ENCODE measurements at regions not wholly inside any gene's neighbourhood (a gene's known extent, or its start where the extent isn't known, plus 50 kb on each side); places are given as distances from the start of the nearest gene placed in this dataset.
A peak's percentile ranks its signal among the peaks of the same experiment; 100 is the strongest.

GRCh38 chr5:143561219-143561618 is 157.7 kb upstream of the NR3C1 start:
- no peak for DNase-seq (ENCODE audit: low spot score)

DNA sequence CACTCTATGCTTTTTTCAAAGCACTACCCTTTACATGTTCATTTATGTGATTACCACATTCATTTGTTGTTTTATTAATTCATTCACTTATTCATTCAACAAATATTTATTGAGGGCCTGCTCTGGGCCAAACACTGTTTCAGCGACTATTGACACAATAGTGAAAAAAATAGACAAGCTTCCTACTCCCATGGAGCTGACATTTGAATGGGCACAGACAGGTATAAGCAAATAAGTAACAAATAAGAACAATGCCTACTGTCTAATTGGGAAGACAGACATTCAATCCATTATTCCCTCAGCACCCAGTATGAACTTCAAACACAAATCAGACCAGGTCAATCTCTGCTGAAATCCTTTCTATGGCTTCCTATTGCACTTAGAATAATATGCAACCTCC is 156.9 kb upstream of the NR3C1 start:
- no peak for DNase-seq (ENCODE audit: low spot score)

DNA sequence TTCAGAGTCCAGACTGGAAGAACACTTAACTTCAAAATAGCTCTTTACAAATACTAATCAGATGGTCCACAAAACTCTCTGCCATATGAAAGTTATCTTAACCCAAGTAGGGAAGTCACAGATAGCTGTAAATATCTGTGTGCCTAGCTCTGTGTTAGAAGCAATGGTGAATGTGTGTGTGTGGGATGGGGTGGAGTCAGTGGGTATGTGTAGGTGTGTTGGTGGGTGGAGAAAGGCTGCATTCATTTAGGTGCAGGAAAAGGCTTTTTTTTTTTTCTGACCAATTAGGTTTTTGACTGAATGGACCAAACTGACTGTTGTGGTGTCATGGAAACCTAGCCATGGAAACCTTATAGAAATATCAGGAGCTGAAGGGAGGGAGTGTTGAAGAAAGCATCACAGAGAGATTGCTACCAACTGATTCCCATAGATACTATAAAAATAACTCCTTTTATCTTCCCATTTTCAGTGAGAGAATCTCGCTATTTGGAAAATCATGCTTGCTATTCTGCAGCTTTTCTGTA is 156.2 kb upstream of the NR3C1 start:
- DNase-seq (ENCODE audit: low spot score): no peak

GRCh38 chr5:143558048-143558447 is 154.6 kb upstream of the NR3C1 start:
- DNase-seq (ENCODE audit: low spot score): no peak

- DNase-seq (ENCODE audit: low spot score): no peak
Measured at GRCh38 chr5:143557061-143557818, 153.8 kb upstream of the NR3C1 start.

DNA sequence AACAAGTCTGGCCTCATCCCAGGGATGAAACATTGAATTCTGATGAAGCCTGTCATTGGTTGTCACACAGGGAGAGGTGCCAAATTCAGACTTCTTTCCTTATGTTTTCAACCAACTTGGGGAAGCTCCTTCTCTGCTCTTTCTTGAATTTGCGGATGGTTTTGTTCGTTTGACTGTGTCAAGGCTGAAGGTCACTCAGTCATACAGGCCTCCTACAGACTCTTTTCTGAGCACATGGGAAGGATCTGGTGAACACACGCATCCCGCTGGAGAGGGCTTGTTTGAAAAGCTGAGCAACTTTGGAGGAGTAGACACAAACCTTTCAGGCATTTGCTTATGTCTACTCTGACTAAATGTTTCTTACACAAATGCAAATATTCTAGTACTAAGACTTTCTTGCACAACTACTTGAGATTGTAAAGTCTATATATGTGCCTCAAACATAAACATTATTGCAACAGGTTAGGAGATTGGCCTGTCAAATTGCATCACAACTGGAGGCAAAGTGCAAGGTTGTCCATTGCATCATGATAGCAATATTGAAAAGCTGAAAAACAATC is 151.5 kb upstream of the NR3C1 start:
- DNase-seq (ENCODE audit: low spot score): no peak

DNA sequence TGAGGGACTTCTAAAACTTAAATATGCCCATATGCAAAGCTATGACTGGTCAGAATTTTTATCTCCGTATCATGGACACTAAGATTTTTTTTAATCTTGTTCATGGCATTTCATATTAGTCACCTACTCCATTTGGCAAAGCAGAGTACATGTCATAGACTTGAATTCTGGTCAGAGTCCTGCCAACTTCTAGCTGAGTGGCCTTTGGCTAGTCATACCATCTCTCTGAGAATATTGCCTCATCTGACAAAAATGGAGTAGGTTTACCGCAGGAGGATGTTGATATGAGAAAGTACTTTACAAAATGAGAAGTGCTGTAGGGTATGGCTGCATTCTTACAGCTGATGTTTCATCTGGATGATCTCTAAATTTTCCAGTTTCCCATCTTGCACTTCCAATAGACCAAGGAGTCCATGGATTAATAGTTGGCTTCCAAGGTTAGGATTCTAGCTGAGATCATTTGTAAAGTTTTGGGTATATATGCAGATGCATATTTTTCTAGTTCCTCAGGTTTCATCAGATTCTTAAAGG is 150.8 kb upstream of the NR3C1 start:
- DNase-seq (ENCODE audit: low spot score): peak; percentile 75

DNA sequence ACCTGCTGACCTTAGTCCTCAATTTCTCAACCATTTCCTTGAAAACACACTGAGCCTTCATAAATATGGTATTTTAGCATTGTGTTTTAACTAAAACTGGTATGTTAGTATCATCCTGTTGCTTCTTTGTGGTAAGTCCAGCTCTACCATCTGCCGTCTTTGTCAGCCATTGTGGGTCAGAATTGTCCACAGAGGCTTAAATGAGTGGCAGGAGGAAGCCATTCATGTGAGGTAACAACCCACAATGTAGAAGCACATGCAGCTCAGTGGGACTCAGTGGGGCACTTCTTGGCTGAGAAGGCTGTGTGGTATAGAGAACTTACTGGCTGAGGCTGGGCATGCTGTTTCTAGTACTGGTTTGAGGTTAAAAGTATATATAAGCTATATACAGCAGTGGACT is 149.2 kb upstream of the NR3C1 start:
- DNase-seq (ENCODE audit: low spot score): no peak

GRCh38 chr5:143551820-143552251 is 148.3 kb upstream of the NR3C1 start:
- no peak for DNase-seq (ENCODE audit: low spot score)

DNA sequence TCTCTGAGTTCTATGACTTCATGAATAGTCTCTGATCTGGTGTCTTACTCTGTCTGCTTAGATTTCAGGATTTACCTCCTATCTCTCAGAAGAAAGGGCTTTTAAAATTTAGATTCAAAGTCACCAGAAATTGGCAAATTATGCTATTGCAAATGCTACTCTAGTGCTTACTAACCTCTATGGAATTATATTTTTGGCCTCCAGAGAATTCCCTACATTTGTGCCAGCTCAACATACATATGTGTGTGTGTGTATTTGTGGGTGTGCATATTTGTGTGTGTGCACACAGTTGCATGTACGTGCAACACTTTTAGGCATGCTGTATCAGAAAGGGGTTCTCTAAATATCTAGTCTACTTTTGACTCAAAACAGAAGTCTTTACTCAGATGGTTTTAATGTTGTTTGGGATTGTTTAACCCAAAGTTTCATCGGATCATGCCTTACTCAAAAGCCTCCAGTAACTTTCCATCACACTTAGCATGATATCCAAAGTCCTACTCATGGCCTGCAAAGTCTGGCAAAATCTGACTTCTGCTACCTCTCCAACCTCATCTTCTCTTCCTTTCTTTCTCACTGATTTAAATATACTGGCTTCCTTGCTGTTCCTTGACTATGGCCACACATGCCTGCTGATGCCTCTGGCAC is 147.6 kb upstream of the NR3C1 start:
- no peak for DNase-seq (ENCODE audit: low spot score)

DNA sequence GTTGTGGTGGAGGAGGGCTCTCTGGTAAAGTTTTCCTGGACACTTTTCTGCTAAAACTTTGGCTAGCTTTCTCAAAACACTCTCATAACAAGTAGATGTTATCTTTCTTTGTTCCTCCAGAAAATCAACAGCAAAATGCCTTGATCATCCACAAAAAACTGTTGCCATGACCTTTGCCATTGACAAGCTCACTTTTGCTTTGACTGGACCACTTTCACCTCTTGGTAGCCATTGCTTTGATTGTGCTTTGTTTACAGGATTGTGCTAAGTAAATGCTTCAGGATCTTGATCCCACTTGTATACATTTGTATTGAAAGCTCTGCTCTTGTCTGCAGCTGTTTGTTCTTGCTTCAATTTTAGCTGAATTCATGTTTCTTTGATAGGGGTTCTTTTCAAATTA is 143.9 kb upstream of the NR3C1 start:
- no peak for DNase-seq (ENCODE audit: low spot score)

DNA sequence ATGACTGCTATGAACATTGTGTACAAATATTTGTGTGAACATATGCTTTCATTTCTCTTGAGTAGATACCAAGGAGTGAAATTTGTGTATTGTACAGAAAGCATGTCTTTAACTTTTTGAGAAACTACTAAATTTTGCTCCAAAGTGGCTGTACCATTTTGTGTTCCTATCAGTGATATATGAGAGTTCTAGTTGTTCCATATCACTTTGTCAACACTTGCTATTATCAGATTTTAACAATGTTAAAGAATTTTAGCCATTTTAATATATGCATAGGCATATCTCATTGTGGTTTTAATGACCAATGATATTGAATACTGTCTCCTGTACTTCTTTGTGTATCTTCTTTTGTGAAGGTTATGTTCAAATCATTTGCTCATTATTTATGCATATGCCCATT is 142.9 kb upstream of the NR3C1 start:
- no peak for DNase-seq (ENCODE audit: low spot score)

GRCh38 chr5:143544606-143545005 is 141.1 kb upstream of the NR3C1 start:
- no peak for DNase-seq (ENCODE audit: low spot score)

- DNase-seq (ENCODE audit: low spot score): peak; percentile 54
Measured at GRCh38 chr5:143543358-143544255, 140.1 kb upstream of the NR3C1 start.

DNA sequence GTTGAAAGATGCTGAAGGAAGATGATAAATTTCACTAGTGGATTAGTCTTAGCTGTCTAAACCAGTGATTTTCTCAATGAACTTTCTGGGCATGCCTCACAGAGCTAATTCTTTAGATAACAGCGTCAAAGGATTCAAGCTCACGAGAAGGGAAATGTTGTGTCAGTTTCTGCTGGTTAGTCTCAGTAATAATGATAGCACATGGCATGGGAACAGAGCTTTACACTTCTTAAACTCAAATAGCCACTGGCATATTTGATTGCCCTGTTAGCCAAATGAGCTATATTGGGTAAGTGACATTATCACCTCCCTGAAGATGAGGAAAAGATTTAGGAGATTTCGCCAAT is 139.3 kb upstream of the NR3C1 start:
- DNase-seq (ENCODE audit: low spot score): no peak

GRCh38 chr5:143541943-143542797 is 138.7 kb upstream of the NR3C1 start:
- DNase-seq (ENCODE audit: low spot score): peak; percentile 39

GRCh38 chr5:143539742-143540141 is 136.3 kb upstream of the NR3C1 start:
- no peak for DNase-seq (ENCODE audit: low spot score)

GRCh38 chr5:143537056-143537455 is 133.6 kb upstream of the NR3C1 start:
- DNase-seq (ENCODE audit: low spot score): no peak

GRCh38 chr5:143536364-143536763 is 132.9 kb upstream of the NR3C1 start:
- DNase-seq (ENCODE audit: low spot score): peak; percentile 96

DNA sequence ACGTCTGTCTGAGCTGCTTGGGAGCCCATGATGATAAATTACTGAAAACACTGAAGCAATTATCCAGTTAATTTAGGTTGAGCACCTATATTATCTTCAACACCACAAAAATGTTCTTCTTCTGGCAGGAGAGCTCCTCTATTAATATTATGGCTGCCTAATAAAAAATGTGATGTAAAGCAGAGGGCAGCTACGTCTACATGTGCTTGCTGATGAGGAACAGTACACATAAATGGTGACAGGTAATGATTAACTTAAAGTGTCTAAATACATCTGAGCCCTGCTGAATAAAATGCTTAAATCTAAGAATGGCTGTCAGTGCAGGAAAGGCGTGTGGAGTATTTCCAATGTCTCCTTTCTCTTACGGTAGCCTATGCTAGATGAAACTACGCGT is 131.3 kb upstream of the NR3C1 start:
- DNase-seq (ENCODE audit: low spot score): peak; percentile 32

All from kidney tubule cell (primary cell).